ENCODE measurements at regions not wholly inside any gene's neighbourhood (a gene's known extent, or its start where the extent isn't known, plus 50 kb on each side); places are given as distances from the start of the nearest gene placed in this dataset.
A peak's percentile ranks its signal among the peaks of the same experiment; 100 is the strongest.

GRCh38 chr5:152303841-152304240 lies 101.2 kb downstream of the NMUR2 start:
- Mint-ChIP-seq H3K4me3 (no peak overlapping the region), H3K4me1 (no peaks in the 10 kb centered on the region), H3K27me3 (peaks cover 3% of the 10 kb centered on the region), H3K27ac (no peak overlapping the region), H3K9me3 (ENCODE audit: low read depth) (no peaks in the 10 kb centered on the region), H3K36me3 (ENCODE audit: low read depth) (no peaks in the 10 kb centered on the region)
- intact Hi-C loops (cut with DNase I, micrococcal nuclease): no loop called here
- POLR2A ChIA-PET: no interaction called here
- DNase-seq (no peak), ATAC-seq (no peak)
- CTCF ChIA-PET: no interaction called here

- Mint-ChIP-seq H3K36me3 (ENCODE audit: low read depth) (no peaks in the 10 kb centered on the region), H3K9me3 (ENCODE audit: low read depth) (no peaks in the 10 kb centered on the region), H3K4me1 (no peaks in the 10 kb centered on the region), H3K27me3 (peaks cover 6% of the 10 kb centered on the region), H3K4me3 (no peak overlapping the region), H3K27ac (no peak overlapping the region)
- ChIA-PET POLR2A (no interaction called here), CTCF (interaction anchor here (0.6 kb wide), 1 partner anchor 28 kb away, joined by 3 read pairs; no protein-coding TSS in a partner anchor)
- intact Hi-C loops (cut with DNase I, micrococcal nuclease): no loop called here
- DNase-seq: no peak
- no peak for ATAC-seq
These were observed 107.2 kb downstream of the NMUR2 start for GRCh38 chr5:152297866-152298265.

- ChIA-PET POLR2A (no interaction called here), CTCF (no interaction called here)
- no peak for ATAC-seq
- no peaks in the 10 kb centered on the region for H3K9me3 Mint-ChIP-seq (ENCODE audit: low read depth)
- no peak for DNase-seq
- H3K36me3 Mint-ChIP-seq (ENCODE audit: low read depth): no peaks in the 10 kb centered on the region
- intact Hi-C loops (cut with DNase I, micrococcal nuclease): no loop called here
- H3K4me3 Mint-ChIP-seq: no peak overlapping the region
- H3K4me1 Mint-ChIP-seq: no peaks in the 10 kb centered on the region
- H3K27me3 Mint-ChIP-seq: no peaks in the 10 kb centered on the region
- H3K27ac Mint-ChIP-seq: no peak overlapping the region
These were observed 111.9 kb downstream of the NMUR2 start for GRCh38 chr5:152293189-152293588.

- Mint-ChIP-seq H3K4me3 (no peak overlapping the region), H3K36me3 (ENCODE audit: low read depth) (no peaks in the 10 kb centered on the region), H3K27ac (no peak overlapping the region), H3K4me1 (no peaks in the 10 kb centered on the region), H3K9me3 (ENCODE audit: low read depth) (no peaks in the 10 kb centered on the region), H3K27me3 (peaks cover 1% of the 10 kb centered on the region)
- intact Hi-C loops (cut with DNase I, micrococcal nuclease): no loop called here
- POLR2A ChIA-PET: no interaction called here
- DNase-seq (no peak), ATAC-seq (no peak)
- CTCF ChIA-PET: no interaction called here
These were observed 114.9 kb downstream of the NMUR2 start for GRCh38 chr5:152290181-152290580.

GRCh38 chr5:152288917-152289595 lies 116.0 kb downstream of the NMUR2 start:
- DNase-seq (no peak), ATAC-seq (no peak)
- ChIA-PET POLR2A (no interaction called here), CTCF (no interaction called here)
- H3K27me3 Mint-ChIP-seq: peaks cover 6% of the 10 kb centered on the region
- H3K36me3 Mint-ChIP-seq (ENCODE audit: low read depth): no peaks in the 10 kb centered on the region
- H3K27ac Mint-ChIP-seq: no peak overlapping the region
- no peaks in the 10 kb centered on the region for H3K9me3 Mint-ChIP-seq (ENCODE audit: low read depth)
- H3K4me3 Mint-ChIP-seq: no peak overlapping the region
- H3K4me1 Mint-ChIP-seq: no peaks in the 10 kb centered on the region
- intact Hi-C loops (cut with DNase I, micrococcal nuclease): no loop called here

GRCh38 chr5:152288499-152288898 lies 116.6 kb downstream of the NMUR2 start:
- no peaks in the 10 kb centered on the region for H3K36me3 Mint-ChIP-seq (ENCODE audit: low read depth)
- H3K4me1 Mint-ChIP-seq: no peaks in the 10 kb centered on the region
- DNase-seq: no peak
- CTCF ChIA-PET: no interaction called here
- H3K27ac Mint-ChIP-seq: no peak overlapping the region
- POLR2A ChIA-PET: no interaction called here
- H3K9me3 Mint-ChIP-seq (ENCODE audit: low read depth): no peaks in the 10 kb centered on the region
- no peak for ATAC-seq
- peaks cover 6% of the 10 kb centered on the region for H3K27me3 Mint-ChIP-seq
- intact Hi-C loops (cut with DNase I, micrococcal nuclease): no loop called here
- H3K4me3 Mint-ChIP-seq: no peak overlapping the region

GRCh38 chr5:152285764-152286163 lies 119.3 kb downstream of the NMUR2 start:
- Mint-ChIP-seq H3K27me3 (peaks cover 6% of the 10 kb centered on the region), H3K36me3 (ENCODE audit: low read depth) (no peaks in the 10 kb centered on the region), H3K4me1 (no peaks in the 10 kb centered on the region), H3K4me3 (no peak overlapping the region), H3K9me3 (ENCODE audit: low read depth) (no peaks in the 10 kb centered on the region), H3K27ac (no peak overlapping the region)
- DNase-seq: no peak
- no peak for ATAC-seq
- intact Hi-C loops (cut with DNase I, micrococcal nuclease): no loop called here
- CTCF ChIA-PET: no interaction called here
- POLR2A ChIA-PET: no interaction called here

- Mint-ChIP-seq H3K27me3 (peaks cover 8% of the 10 kb centered on the region), H3K4me3 (no peak overlapping the region), H3K36me3 (ENCODE audit: low read depth) (no peaks in the 10 kb centered on the region), H3K27ac (no peak overlapping the region), H3K4me1 (no peaks in the 10 kb centered on the region), H3K9me3 (ENCODE audit: low read depth) (no peaks in the 10 kb centered on the region)
- ChIA-PET CTCF (no interaction called here), POLR2A (no interaction called here)
- DNase-seq (no peak), ATAC-seq (no peak)
- intact Hi-C loops (cut with DNase I, micrococcal nuclease): no loop called here
These were observed 122.7 kb downstream of the NMUR2 start for GRCh38 chr5:152282331-152282730.

- POLR2A ChIA-PET: no interaction called here
- intact Hi-C loops (cut with DNase I, micrococcal nuclease): no loop called here
- H3K4me1 Mint-ChIP-seq: no peaks in the 10 kb centered on the region
- no peak for DNase-seq
- ATAC-seq: no peak
- no peaks in the 10 kb centered on the region for H3K36me3 Mint-ChIP-seq (ENCODE audit: low read depth)
- no peak overlapping the region for H3K4me3 Mint-ChIP-seq
- no peaks in the 10 kb centered on the region for H3K9me3 Mint-ChIP-seq (ENCODE audit: low read depth)
- CTCF ChIA-PET: no interaction called here
- H3K27me3 Mint-ChIP-seq: peaks cover 2% of the 10 kb centered on the region
- H3K27ac Mint-ChIP-seq: no peak overlapping the region
These were observed 127.1 kb downstream of the NMUR2 start for GRCh38 chr5:152277936-152278335.

GRCh38 chr5:152274224-152274623 lies 130.9 kb downstream of the NMUR2 start:
- H3K4me1 Mint-ChIP-seq: no peaks in the 10 kb centered on the region
- intact Hi-C loops (cut with DNase I, micrococcal nuclease): loop anchor here in 1 of 2 experiments (5.0 kb wide), 1 partner anchor 447 kb away; no protein-coding TSS in a partner anchor
- ATAC-seq: no peak
- H3K27ac Mint-ChIP-seq: no peak overlapping the region
- ChIA-PET POLR2A (no interaction called here), CTCF (no interaction called here)
- H3K9me3 Mint-ChIP-seq (ENCODE audit: low read depth): no peaks in the 10 kb centered on the region
- no peak for DNase-seq
- H3K27me3 Mint-ChIP-seq: peaks cover 1% of the 10 kb centered on the region
- H3K4me3 Mint-ChIP-seq: no peak overlapping the region
- no peaks in the 10 kb centered on the region for H3K36me3 Mint-ChIP-seq (ENCODE audit: low read depth)

GRCh38 chr5:152271420-152271819 lies 133.7 kb downstream of the NMUR2 start:
- CTCF ChIA-PET: interaction anchor here (0.6 kb wide), 1 partner anchor 501 kb away, joined by 4 read pairs; no protein-coding TSS in a partner anchor
- POLR2A ChIA-PET: no interaction called here
- H3K4me1 Mint-ChIP-seq: no peaks in the 10 kb centered on the region

GRCh38 chr5:152270096-152270495 lies 135.0 kb downstream of the NMUR2 start:
- H3K36me3 Mint-ChIP-seq (ENCODE audit: low read depth): no peaks in the 10 kb centered on the region

More at GRCh38 chr5:152271420-152271819, 133.7 kb downstream of the NMUR2 start:
- ATAC-seq (no peak), DNase-seq (peak; percentile 8)
- no peaks in the 10 kb centered on the region for H3K36me3 Mint-ChIP-seq (ENCODE audit: low read depth)
- H3K27me3 Mint-ChIP-seq: no peaks in the 10 kb centered on the region
- H3K4me3 Mint-ChIP-seq: no peak overlapping the region
- no peak overlapping the region for H3K27ac Mint-ChIP-seq
- H3K9me3 Mint-ChIP-seq (ENCODE audit: low read depth): no peaks in the 10 kb centered on the region
- intact Hi-C loops (cut with DNase I, micrococcal nuclease): loop anchor here in 1 of 2 experiments (5.0 kb wide), 1 partner anchor 444 kb away; no protein-coding TSS in a partner anchor

More at GRCh38 chr5:152270096-152270495, 135.0 kb downstream of the NMUR2 start:
- Mint-ChIP-seq H3K27me3 (no peaks in the 10 kb centered on the region), H3K4me1 (no peaks in the 10 kb centered on the region), H3K9me3 (ENCODE audit: low read depth) (no peaks in the 10 kb centered on the region), H3K27ac (no peak overlapping the region), H3K4me3 (no peak overlapping the region)
- intact Hi-C loops (cut with DNase I, micrococcal nuclease): loop anchor here in 1 of 2 experiments (5.0 kb wide), 1 partner anchor 443 kb away; no protein-coding TSS in a partner anchor
- ATAC-seq: no peak
- no peak for DNase-seq
- POLR2A ChIA-PET: no interaction called here
- CTCF ChIA-PET: interaction anchor here (1.1 kb wide), 1 partner anchor 28 kb away, joined by 3 read pairs; no protein-coding TSS in a partner anchor

Measured in activated CD4-positive, alpha-beta T cell treated with anti-CD3 and anti-CD28 coated beads for 36 hours (primary cell).